ENCODE measurements at regions not wholly inside any gene's neighbourhood (a gene's known extent, or its start where the extent isn't known, plus 50 kb on each side); places are given as distances from the start of the nearest gene placed in this dataset.

DNA sequence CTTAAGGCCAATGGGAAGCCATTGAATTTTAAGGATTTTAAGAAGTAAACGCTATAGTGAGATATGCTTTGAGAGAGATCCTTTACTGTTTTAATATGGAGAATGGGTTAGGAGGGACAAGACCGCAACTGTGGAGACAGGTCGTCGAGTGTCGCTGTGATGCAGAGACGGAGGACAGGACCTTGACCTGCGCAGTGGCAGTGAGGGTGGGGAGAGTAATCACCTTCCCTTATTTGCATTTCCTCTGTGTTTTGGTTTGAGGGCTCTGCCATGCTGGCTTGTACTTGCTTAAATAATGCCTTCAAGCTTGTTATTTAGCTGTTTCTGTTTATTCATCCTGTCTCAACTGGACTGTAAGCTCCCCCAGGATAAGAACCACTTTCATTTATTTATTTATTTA, 345.0 kb downstream of the FBXW7 start:
- TF ChIP-seq, protein P1, sequence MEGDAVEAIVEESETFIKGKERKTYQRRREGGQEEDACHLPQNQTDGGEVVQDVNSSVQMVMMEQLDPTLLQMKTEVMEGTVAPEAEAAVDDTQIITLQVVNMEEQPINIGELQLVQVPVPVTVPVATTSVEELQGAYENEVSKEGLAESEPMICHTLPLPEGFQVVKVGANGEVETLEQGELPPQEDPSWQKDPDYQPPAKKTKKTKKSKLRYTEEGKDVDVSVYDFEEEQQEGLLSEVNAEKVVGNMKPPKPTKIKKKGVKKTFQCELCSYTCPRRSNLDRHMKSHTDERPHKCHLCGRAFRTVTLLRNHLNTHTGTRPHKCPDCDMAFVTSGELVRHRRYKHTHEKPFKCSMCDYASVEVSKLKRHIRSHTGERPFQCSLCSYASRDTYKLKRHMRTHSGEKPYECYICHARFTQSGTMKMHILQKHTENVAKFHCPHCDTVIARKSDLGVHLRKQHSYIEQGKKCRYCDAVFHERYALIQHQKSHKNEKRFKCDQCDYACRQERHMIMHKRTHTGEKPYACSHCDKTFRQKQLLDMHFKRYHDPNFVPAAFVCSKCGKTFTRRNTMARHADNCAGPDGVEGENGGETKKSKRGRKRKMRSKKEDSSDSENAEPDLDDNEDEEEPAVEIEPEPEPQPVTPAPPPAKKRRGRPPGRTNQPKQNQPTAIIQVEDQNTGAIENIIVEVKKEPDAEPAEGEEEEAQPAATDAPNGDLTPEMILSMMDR (IDR thresholded peaks at IDR 0.05), result no peak
- TF ChIP-seq POLR2A (IDR thresholded peaks at IDR 0.05), result no peak
